Smooth muscle cell (in vitro differentiated cells): ENCODE measurements at regions not wholly inside any gene's neighbourhood (a gene's known extent, or its start where the extent isn't known, plus 50 kb on each side); places are given as distances from the start of the nearest gene placed in this dataset.

Experiments
- DNase-seq: peaks from one replicate; lab custom pipeline; 2025; ENCODE audit not compliant: unreplicated experiment; lab: John Stamatoyannopoulos, UW
- H2AFZ ChIP-seq: fragments of 200-600 bp; sonication (generic); 2 replicates; pipeline ENCODE4 v1.6.0; 2016; ENCODE audit warnings: antibody characterized with exemption, low read depth, mild to moderate bottlenecking
- H3F3A ChIP-seq: fragments of 200-600 bp; sonication (generic); 2 replicates; pipeline ENCODE4 v1.6.0; 2017; ENCODE audit warnings: antibody characterized with exemption, low read depth
- H3K27ac ChIP-seq: fragments of 200-600 bp; sonication (generic); 2 replicates; pipeline ENCODE4 v1.5.1; 2016; ENCODE audit warnings: low read depth, mild to moderate bottlenecking
- H3K27me3 ChIP-seq: fragments of 200-600 bp; sonication (generic); 2 replicates; pipeline ENCODE4 v1.6.1; 2016; ENCODE audit warnings: low read depth, mild to moderate bottlenecking
- H3K36me3 ChIP-seq: fragments of 200-600 bp; sonication (generic); 2 replicates; pipeline ENCODE4 v1.5.1; 2016; ENCODE audit warnings: low read depth
- H3K4me1 ChIP-seq: fragments of 200-600 bp; sonication (generic); 2 replicates; pipeline ENCODE4 v1.5.1; 2016; ENCODE audit warnings: low read depth
- H3K4me2 ChIP-seq: fragments of 200-600 bp; sonication (generic); 2 replicates; pipeline ENCODE4 v1.6.0; 2016; ENCODE audit warnings: mild to moderate bottlenecking
- H3K4me3 ChIP-seq: fragments of 200-600 bp; sonication (generic); 2 replicates; pipeline ENCODE4 v1.5.1; 2016; ENCODE audit warnings: mild to moderate bottlenecking
- H3K79me2 ChIP-seq: fragments of 200-600 bp; sonication (generic); 2 replicates; pipeline ENCODE4 v1.6.0; 2016; ENCODE audit warnings: low read depth, mild to moderate bottlenecking
- H3K9ac ChIP-seq: fragments of 200-600 bp; sonication (generic); 2 replicates; pipeline ENCODE4 v1.6.0; 2016; ENCODE audit warnings: low read depth
- H3K9me3 ChIP-seq: fragments of 200-600 bp; sonication (generic); replicated peaks from 2 replicates; pipeline ENCODE4 v1.5.1; 2016; ENCODE audit warnings: low read depth
- H4K20me1 ChIP-seq: fragments of 200-600 bp; sonication (generic); 2 replicates; pipeline ENCODE4 v1.6.0; 2016; ENCODE audit warnings: low read depth
- WGBS: methylation state at CpG from one replicate; pipeline ENCODE4 v1.1.7; 2016; ENCODE audit warnings: low lambda C conversion rate; 5-methylcytosine and 5-hydroxymethylcytosine counted together
- TF ChIP-seq, protein P1 (sequence below): fragments of 200-600 bp; sonication (generic); IDR thresholded peaks from 2 replicates; pipeline ENCODE4 v1.5.1; 2017; ENCODE audit warnings: borderline replicate concordance, mild to moderate bottlenecking, antibody characterized with exemption; ENCODE audit not compliant: insufficient read depth, poor library complexity, severe bottlenecking

DNA sequence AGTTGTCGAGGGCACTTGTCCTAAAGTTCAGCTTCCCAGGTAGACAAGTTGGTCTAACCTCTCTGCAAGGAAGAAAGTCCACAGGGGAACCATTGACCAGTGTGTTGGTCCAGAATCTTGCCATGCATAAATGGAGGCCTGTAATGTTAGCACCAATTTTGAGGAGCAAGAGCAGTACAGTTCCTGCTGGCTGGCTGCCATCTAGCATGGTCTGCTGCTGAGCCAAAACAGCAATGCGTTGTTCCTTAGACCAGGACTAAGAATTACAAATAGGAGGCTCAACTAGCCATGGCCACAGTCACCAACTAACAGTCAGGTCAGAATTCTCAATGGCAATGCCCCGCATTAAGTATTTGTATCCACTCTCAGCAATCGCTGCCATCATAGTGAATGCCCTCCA lies 72.8 kb upstream of the WIPF1 start:
- Histone ChIP-seq H4K20me1 (peaks cover 32% of the 10 kb centered on the region), H2AFZ (no peak overlapping the region), H3K9me3 (no peaks in the 10 kb centered on the region), H3K36me3 (peaks cover 9% of the 10 kb centered on the region), H3K4me3 (no peak overlapping the region), H3F3A (peaks cover 9% of the 10 kb centered on the region), H3K4me2 (no peak overlapping the region), H3K4me1 (peaks cover 31% of the 10 kb centered on the region), H3K9ac (no peak overlapping the region), H3K27me3 (no peaks in the 10 kb centered on the region), H3K27ac (no peak overlapping the region), H3K79me2 (peaks cover 58% of the 10 kb centered on the region)
- WGBS, result 96% methylated on average over 4 of the region's 4 CpGs
- TF ChIP-seq, protein P1, sequence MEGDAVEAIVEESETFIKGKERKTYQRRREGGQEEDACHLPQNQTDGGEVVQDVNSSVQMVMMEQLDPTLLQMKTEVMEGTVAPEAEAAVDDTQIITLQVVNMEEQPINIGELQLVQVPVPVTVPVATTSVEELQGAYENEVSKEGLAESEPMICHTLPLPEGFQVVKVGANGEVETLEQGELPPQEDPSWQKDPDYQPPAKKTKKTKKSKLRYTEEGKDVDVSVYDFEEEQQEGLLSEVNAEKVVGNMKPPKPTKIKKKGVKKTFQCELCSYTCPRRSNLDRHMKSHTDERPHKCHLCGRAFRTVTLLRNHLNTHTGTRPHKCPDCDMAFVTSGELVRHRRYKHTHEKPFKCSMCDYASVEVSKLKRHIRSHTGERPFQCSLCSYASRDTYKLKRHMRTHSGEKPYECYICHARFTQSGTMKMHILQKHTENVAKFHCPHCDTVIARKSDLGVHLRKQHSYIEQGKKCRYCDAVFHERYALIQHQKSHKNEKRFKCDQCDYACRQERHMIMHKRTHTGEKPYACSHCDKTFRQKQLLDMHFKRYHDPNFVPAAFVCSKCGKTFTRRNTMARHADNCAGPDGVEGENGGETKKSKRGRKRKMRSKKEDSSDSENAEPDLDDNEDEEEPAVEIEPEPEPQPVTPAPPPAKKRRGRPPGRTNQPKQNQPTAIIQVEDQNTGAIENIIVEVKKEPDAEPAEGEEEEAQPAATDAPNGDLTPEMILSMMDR, result no peak
- DNase-seq, result no peak

DNA sequence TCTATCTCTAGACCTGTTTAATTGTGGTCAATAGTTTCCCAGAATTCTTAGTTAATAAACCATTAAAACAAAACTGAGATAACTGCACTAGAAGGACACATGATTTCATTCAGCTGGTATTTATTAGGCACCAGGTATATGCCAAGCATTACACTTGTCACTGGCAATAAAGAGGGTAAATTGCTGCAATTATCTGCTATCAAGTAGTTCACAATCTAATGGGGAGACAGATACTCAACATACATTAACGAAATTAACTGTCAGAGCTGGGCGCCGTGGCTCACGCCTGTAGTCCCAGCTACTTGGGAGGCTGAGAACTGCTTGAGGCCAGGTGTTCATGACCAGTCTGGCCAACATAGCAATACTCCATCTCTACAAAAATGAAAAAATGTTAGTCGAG lies 71.7 kb upstream of the WIPF1 start:
- no peak for DNase-seq
- no peak overlapping the region for H3K27ac ChIP-seq
- peaks cover 32% of the 10 kb centered on the region for H4K20me1 ChIP-seq
- H3K4me2 ChIP-seq, result no peak overlapping the region
- H3K9ac ChIP-seq, result no peak overlapping the region
- H3K36me3 ChIP-seq, result peaks cover 6% of the 10 kb centered on the region
- no peak overlapping the region for H3K4me3 ChIP-seq
- H3K27me3 ChIP-seq, result no peaks in the 10 kb centered on the region
- H3K4me1 ChIP-seq, result peaks cover 31% of the 10 kb centered on the region
- TF ChIP-seq, protein P1, result no peak
- H3K79me2 ChIP-seq, result peaks cover 57% of the 10 kb centered on the region
- no peaks in the 10 kb centered on the region for H3K9me3 ChIP-seq
- no peak overlapping the region for H2AFZ ChIP-seq
- WGBS, result 91% methylated on average over 5 of the region's 5 CpGs
- peaks cover 10% of the 10 kb centered on the region for H3F3A ChIP-seq

DNA sequence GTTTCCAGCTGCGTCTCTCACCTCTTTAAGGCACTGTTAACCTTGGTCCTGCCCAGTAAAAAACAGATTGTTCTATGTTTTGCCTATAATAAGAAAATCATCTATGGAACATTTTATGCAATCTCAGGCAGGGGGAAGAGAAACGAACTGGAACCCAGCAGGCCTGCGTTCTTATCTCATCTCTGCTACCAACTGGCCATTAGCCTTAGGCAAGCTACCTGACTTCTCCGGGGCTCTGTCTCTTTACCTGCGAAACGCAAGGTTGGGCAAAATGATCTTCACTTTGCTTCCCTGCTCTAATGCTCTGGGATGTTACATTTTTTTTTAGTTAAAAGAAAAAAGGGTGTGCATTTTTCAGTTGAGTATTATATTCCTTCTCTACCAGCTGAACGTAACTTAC lies 70.5 kb upstream of the WIPF1 start:
- Histone ChIP-seq H3F3A (peaks cover 16% of the 10 kb centered on the region), H3K27ac (peak overlapping the region; percentile 65), H2AFZ (no peak overlapping the region), H3K36me3 (peaks cover 2% of the 10 kb centered on the region), H3K4me3 (no peak overlapping the region), H3K9ac (no peak overlapping the region), H3K4me2 (peak overlapping the region; percentile 29), H3K79me2 (peaks cover 46% of the 10 kb centered on the region), H3K4me1 (peaks cover 34% of the 10 kb centered on the region), H3K27me3 (no peaks in the 10 kb centered on the region), H4K20me1 (peaks cover 37% of the 10 kb centered on the region), H3K9me3 (no peaks in the 10 kb centered on the region)
- DNase-seq, result no peak
- 60% methylated on average over 7 of the region's 7 CpGs for WGBS
- TF ChIP-seq, protein P1, result no peak

DNA sequence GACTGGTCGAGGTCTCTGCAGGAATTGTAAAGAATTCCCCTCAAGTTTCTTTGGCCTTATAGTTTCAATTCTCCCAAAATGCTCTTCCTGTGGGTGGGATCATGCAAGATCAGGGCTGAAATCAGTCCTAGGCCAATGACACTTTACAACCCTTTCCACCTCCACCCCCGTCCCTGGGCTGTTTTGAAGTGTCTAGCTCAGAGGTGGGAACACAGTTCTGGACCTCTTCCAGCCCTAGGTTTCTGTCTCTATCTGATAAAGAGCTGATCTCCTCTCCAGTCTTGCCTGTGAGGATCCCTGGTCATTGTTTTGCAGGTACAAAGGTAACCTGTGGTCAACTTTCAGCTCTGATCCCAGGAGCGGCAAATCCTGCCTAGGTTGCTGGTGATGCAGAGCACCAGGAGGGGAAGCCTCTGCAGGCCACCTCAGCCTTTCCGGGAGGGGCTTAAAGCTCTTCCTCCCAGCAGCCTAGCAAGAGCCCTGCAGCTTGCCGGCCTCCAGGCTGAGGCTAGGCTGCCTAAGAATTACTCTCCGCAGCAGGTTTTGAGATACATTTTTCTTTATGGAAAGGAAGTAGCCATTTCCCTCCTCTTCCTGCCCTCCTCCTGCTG lies 69.8 kb upstream of the WIPF1 start:
- peak overlapping the region; percentile 29 for H3K4me2 ChIP-seq
- H3K27ac ChIP-seq, result peak overlapping the region; percentile 65
- no peak overlapping the region for H3K9ac ChIP-seq
- DNase-seq, result no peak
- H3F3A ChIP-seq, result peaks cover 20% of the 10 kb centered on the region
- peaks cover 39% of the 10 kb centered on the region for H3K4me1 ChIP-seq
- peaks cover 44% of the 10 kb centered on the region for H4K20me1 ChIP-seq
- WGBS, result 42% methylated on average over 6 of the region's 6 CpGs
- H3K79me2 ChIP-seq, result peaks cover 38% of the 10 kb centered on the region
- TF ChIP-seq, protein P1, result no peak
- H3K27me3 ChIP-seq, result no peaks in the 10 kb centered on the region
- H3K9me3 ChIP-seq, result no peaks in the 10 kb centered on the region
- H3K4me3 ChIP-seq, result no peak overlapping the region
- no peak overlapping the region for H2AFZ ChIP-seq
- H3K36me3 ChIP-seq, result no peaks in the 10 kb centered on the region
